ENCODE measurements at regions not wholly inside any gene's neighbourhood (a gene's known extent, or its start where the extent isn't known, plus 50 kb on each side); places are given as distances from the start of the nearest gene placed in this dataset.

GRCh38 chr10:125369382-125370326 is 209.3 kb upstream of the CTBP2 start:
- no peak for DNase-seq (ENCODE audit: low read depth in 2 of 2)
- TF ChIP-seq CTCF (IDR thresholded peaks at IDR 0.05; ENCODE audit: low read depth, low read length), result no peak
- no peak overlapping the region for H3K4me3 ChIP-seq (replicated peaks in 1 of 2; ENCODE audit: low read depth in 2 of 2, low read length in 2 of 2)

GRCh38 chr10:125368146-125368545 is 207.8 kb upstream of the CTBP2 start:
- H3K4me3 ChIP-seq (replicated peaks in 1 of 2; ENCODE audit: low read depth in 2 of 2, low read length in 2 of 2), result no peak overlapping the region
- no peak for DNase-seq (ENCODE audit: low read depth in 2 of 2)
- TF ChIP-seq CTCF (IDR thresholded peaks at IDR 0.05; ENCODE audit: low read depth, low read length), result no peak

GRCh38 chr10:125363791-125364190 is 203.4 kb upstream of the CTBP2 start:
- no peak for TF ChIP-seq CTCF (IDR thresholded peaks at IDR 0.05; ENCODE audit: low read depth, low read length)
- no peak overlapping the region for H3K4me3 ChIP-seq (replicated peaks in 1 of 2; ENCODE audit: low read depth in 2 of 2, low read length in 2 of 2)
- DNase-seq (ENCODE audit: low read depth in 2 of 2), result no peak

GRCh38 chr10:125362950-125363349 is 202.6 kb upstream of the CTBP2 start:
- DNase-seq (ENCODE audit: low read depth in 2 of 2), result no peak
- H3K4me3 ChIP-seq (replicated peaks in 1 of 2; ENCODE audit: low read depth in 2 of 2, low read length in 2 of 2), result no peak overlapping the region
- no peak for TF ChIP-seq CTCF (IDR thresholded peaks at IDR 0.05; ENCODE audit: low read depth, low read length)

GRCh38 chr10:125359401-125359800 is 199.0 kb upstream of the CTBP2 start:
- no peak overlapping the region for H3K4me3 ChIP-seq (replicated peaks in 1 of 2; ENCODE audit: low read depth in 2 of 2, low read length in 2 of 2)
- no peak for TF ChIP-seq CTCF (IDR thresholded peaks at IDR 0.05; ENCODE audit: low read depth, low read length)
- no peak for DNase-seq (ENCODE audit: low read depth in 2 of 2)

- no peak overlapping the region for H3K4me3 ChIP-seq (replicated peaks in 1 of 2; ENCODE audit: low read depth in 2 of 2, low read length in 2 of 2)
- DNase-seq (ENCODE audit: low read depth in 2 of 2), result no peak
- TF ChIP-seq CTCF (IDR thresholded peaks at IDR 0.05; ENCODE audit: low read depth, low read length), result no peak
These were observed 195.3 kb upstream of the CTBP2 start for GRCh38 chr10:125355657-125356056.

All from cardiac fibroblast (primary cell).